ENCODE measurements at regions not wholly inside any gene's neighbourhood (a gene's known extent, or its start where the extent isn't known, plus 50 kb on each side); places are given as distances from the start of the nearest gene placed in this dataset.
A peak's percentile ranks its signal among the peaks of the same experiment; 100 is the strongest.

DNA sequence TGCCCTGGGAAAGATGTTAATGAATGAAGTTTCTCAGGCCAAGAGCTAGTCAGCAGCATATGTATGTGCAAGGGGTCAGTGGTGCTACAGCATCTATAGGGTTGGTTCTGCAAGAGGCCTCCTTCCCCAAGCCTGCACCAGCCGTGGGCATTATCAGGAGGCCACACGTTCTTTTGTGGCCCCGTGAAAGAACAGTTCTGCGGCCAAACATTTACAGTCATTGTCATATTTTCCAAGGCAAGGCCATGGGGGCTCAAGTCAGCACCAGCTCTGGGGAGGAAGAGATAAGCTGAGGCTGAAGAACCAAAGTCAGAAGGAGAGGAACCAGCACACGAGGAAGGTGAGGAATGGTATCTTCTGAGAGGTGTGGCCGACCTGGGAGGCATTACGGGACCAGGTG lies 54.4 kb upstream of the TMEM72 start:
- no peak for DNase-seq (ENCODE audit: low read depth)

DNA sequence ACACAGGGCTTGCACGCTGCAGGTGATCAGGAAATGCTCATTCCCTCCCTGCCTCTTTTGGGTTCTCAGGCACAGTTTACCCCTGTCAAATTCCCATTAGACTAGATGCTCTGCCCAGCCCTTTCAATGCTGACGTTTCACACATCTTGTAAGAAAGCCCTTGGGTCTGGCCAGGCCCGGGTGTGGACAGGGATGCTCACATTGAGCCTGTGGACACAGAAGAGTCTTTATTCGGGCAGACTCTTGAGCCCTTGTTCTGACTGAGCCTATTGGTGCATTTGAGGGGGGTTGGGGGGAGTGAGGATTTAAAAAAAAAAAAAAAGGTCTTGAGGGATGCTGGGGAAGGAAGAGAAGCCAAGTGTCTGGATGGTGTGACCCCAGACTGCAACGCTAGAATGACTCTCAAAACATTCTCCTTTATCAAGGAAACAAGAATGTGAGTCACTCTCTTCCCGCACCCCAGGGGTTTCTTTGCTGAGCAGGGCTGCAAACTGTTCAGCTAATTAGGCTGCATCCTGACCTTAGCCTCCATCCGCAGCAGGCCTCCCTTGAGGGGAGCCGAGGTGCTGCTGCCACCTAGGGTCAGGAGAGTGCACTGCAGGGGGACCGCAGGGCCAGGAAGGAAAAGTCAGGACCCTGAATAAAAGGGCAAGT lies 53.6 kb upstream of the TMEM72 start:
- peak; percentile 87 for DNase-seq (ENCODE audit: low read depth)

DNA sequence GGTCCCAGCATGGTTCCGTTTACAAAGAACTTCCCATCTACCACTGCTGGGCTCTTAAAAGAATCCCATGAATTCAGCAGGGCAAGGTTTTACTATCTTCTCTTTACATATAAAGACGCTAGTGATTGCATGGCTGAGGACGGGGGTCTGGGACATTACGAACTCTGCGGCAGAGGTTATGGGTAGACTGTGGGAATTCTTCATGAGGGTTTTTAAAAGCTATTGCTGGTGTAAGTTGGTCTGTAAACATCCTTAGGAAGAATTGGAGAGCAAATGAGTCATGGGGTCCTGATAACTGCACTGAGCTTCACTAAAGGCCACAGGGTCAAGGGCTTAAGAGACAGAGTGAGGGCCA lies 53.1 kb upstream of the TMEM72 start:
- DNase-seq (ENCODE audit: low read depth), result no peak

DNA sequence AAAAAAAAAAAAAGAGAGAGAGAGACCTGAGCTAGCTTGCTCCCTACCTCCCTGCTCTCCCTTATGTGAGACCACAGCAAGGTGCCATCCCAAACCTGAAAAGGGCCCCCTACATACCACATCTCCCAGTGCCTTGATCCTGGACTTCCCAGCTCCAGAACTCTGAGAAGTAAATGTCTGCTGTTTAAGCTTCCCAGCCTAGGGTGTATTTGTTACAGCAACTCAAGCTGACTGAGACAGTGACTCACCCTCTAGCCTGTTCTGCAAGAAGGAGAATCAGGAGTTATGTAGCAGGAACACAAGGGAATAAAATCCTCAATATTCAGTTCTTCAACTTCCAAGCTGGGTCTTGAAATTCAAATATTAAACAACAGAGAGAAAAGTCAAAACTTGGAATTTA lies 52.1 kb upstream of the TMEM72 start:
- no peak for DNase-seq (ENCODE audit: low read depth)

DNA sequence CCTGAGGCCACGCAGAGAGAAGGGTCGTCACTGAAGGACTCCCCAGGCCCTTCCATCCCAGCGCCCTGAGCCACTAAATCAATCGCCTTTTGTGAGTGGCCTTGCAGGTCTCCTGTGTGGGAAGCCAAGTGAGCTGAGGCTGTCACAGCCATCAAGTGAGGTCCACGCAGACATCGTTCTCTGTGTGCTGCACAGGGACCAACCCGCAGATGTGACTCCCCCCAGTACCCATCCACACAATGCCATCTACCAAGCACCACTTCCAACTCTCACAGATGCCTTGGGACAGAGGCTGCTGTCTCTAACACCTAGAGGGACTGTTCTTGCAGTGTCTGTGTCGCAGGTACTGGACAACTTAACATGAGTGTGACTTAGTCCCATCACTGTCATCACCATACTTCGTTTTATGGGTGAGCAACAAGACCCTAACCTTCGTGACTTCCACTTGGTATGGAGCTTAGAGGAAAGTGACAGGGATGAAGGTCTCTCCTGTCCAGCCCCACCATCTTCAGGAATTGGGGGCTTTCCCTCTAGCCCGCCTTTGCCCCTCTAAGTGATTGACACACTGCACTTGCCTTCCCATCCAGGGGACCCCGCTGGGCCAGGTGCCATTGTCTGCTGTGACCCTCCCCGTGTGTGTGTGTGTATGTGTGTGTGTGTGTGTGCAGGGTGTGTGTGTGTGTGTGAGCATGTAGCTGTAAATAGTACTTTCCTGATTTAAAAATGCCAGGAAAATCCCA lies 51.4 kb upstream of the TMEM72 start:
- no peak for DNase-seq (ENCODE audit: low read depth)

DNA sequence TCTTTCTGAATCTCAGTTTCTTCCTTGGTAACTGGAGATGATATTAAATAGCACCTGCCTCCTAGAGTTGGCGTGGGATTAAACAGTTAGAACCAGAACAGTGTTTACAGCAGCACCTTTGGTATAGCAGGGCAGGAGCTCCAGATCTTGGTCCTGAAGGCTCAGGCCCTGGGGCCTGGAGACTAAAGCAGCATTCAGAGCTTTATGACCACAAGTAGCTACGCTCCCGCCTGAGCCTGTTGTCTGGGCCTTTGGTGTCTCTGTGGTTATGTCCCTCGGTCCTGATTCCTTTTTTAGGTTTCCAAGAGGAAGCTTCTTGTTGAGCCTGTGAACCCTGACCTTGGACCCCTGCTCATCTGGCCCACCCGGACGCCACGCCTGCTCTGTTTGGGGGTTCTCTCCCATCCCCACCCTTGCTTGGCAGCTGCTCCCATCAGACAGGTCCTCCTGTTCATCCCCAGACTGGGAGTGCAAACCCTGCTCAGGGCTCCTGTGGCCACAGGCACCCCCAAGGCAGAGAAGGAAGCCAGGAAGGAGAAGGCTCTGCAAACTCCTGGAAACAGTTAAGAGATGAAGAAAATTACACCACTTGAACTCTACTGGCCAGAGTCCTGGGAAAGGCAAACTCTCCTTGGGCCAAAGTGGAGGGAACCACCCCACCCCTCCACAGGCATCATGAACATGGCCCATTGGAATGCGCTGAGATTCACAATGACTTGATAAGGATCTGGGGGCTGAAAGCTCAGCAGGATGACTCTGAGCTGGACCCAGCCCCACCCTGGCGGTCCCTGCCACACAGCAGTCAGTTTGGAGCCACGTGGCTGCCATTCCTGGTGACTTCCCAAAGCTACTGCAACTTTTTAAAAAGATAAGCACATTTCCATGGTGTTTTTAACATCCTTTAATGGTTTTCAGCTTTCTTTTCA lies 50.1 kb upstream of the TMEM72 start:
- peak; percentile 81 for DNase-seq (ENCODE audit: low read depth)

All from stromal cell of bone marrow (primary cell).